Upper lobe of left lung (tissue), 6 donors: ENCODE measurements at regions not wholly inside any gene's neighbourhood (a gene's known extent, or its start where the extent isn't known, plus 50 kb on each side); places are given as distances from the start of the nearest gene placed in this dataset.

Experiments
- ATAC-seq, 2 donors: fragments of 200-7000 bp; cut with Tn5 transposase; one replicate each; pipeline ENCODE4 v1.9.1; 2022; ENCODE audit warnings: mild to moderate bottlenecking in 2 of 2, moderate library complexity in 2 of 2; ENCODE audit not compliant: low FRiP score in 2 of 2
- DNase-seq, 2 donors: peaks; one replicate each; pipeline ENCODE4 v3.0.0-alpha.2; 2019 to 2020
- H3K27ac ChIP-seq, 4 donors: fragments of 200-600 bp; sonication (generic); one replicate each; pipeline ENCODE4 v1.5.1; 2016 to 2019
- H3K27me3 ChIP-seq, 4 donors: fragments of 200-600 bp; sonication (generic); one replicate each; pipeline ENCODE4 v1.5.1; 2017 to 2019
- H3K36me3 ChIP-seq, 4 donors: fragments of 200-600 bp; sonication (generic); one replicate each; pipeline ENCODE4 v1.5.1; 2016 to 2019
- H3K4me1 ChIP-seq, 4 donors: fragments of 200-600 bp; sonication (generic); one replicate each; pipeline ENCODE4 v1.5.1; 2018 to 2019
- H3K4me3 ChIP-seq, 4 donors: fragments of 200-600 bp; sonication (generic); one replicate each; pipeline ENCODE4 v1.5.1; 2017 to 2019; ENCODE audit warnings: mild to moderate bottlenecking in 2 of 4, moderate library complexity in 1 of 4
- H3K9me3 ChIP-seq, 4 donors: fragments of 200-600 bp; sonication (generic); one replicate each; pipeline ENCODE4 v1.5.1; 2018 to 2019
- CTCF ChIP-seq, 6 experiments: fragments of 450-650 bp in 4 of 6; fragments of 200-600 bp in 2 of 6; sonication (generic) in 2 of 6; IDR thresholded peaks; one replicate each; pipeline ENCODE4 v1.5.1; 2016 to 2019; ENCODE audit warnings: antibody characterized with exemption in 6 of 6
- EP300 ChIP-seq, 4 donors: sonication (generic); formaldehyde crosslinking; IDR thresholded peaks; one replicate each; pipeline ENCODE4 v1.5.1; 2017; ENCODE audit warnings: antibody characterized with exemption in 4 of 4, control low read depth in 2 of 4
- POLR2A ChIP-seq, 4 donors: fragments of 450-650 bp; IDR thresholded peaks; one replicate each; pipeline ENCODE4 v1.5.1; 2016 to 2017; ENCODE audit warnings: antibody characterized with exemption in 4 of 4, mild to moderate bottlenecking in 2 of 4
- POLR2AphosphoS5 ChIP-seq, 2 donors: sonication (generic); formaldehyde crosslinking; IDR thresholded peaks; one replicate each; pipeline ENCODE4 v1.5.1; 2017; ENCODE audit warnings: antibody characterized with exemption in 2 of 2
- WGBS, 2 donors: methylation state at CpG; one replicate each; pipeline ENCODE4 v1.1.5; 2017 to 2018; 5-methylcytosine and 5-hydroxymethylcytosine counted together
- donor health status: DM: no; HTN: no; CAD: no; lungs with moderate emphysema.
- donor health status: DM: no; HTN: yes; CAD: no; lungs with severe emphysema.

- no peak for ATAC-seq
- WGBS, 2 donors, result 68 to 78% methylated on average over 2 of the region's 2 CpGs
Measured at GRCh38 chr3:176399193-176399592, 798.1 kb downstream of the TBL1XR1 start.

GRCh38 chr3:176395240-176395639 is 802.0 kb downstream of the TBL1XR1 start:
- DNase-seq (no peak), ATAC-seq (no peak)
- Histone ChIP-seq H3K27ac (no peak overlapping the region), H3K4me1 (no peaks in the 10 kb centered on the region), H3K27me3 (no peaks in the 10 kb centered on the region), H3K4me3 (no peak overlapping the region), H3K9me3 (no peaks in the 10 kb centered on the region), H3K36me3 (no peaks in the 10 kb centered on the region)
- TF ChIP-seq POLR2AphosphoS5 (IDR thresholded peaks at IDR 0.05) (no peak), CTCF (IDR thresholded peaks at IDR 0.05) (no peak), POLR2A (IDR thresholded peaks at IDR 0.05) (no peak), EP300 (IDR thresholded peaks at IDR 0.05) (no peak)
- WGBS, 2 donors, result 87 to 94% methylated on average over 2 of the region's 2 CpGs

More at GRCh38 chr3:176399193-176399592, 798.1 kb downstream of the TBL1XR1 start:
- TF ChIP-seq EP300 (IDR thresholded peaks at IDR 0.05) (no peak), POLR2AphosphoS5 (IDR thresholded peaks at IDR 0.05) (no peak), CTCF (IDR thresholded peaks at IDR 0.05) (no peak), POLR2A (IDR thresholded peaks at IDR 0.05) (no peak)
- no peaks in the 10 kb centered on the region for H3K36me3 ChIP-seq
- H3K27me3 ChIP-seq, result no peaks in the 10 kb centered on the region
- H3K4me3 ChIP-seq, result no peak overlapping the region
- no peak overlapping the region for H3K27ac ChIP-seq
- no peak for DNase-seq
- H3K9me3 ChIP-seq, result no peaks in the 10 kb centered on the region
- no peaks in the 10 kb centered on the region for H3K4me1 ChIP-seq

GRCh38 chr3:176378789-176379188 is 818.5 kb downstream of the TBL1XR1 start:
- no peak for ATAC-seq
- H3K4me1 ChIP-seq, result no peaks in the 10 kb centered on the region
- TF ChIP-seq POLR2A (IDR thresholded peaks at IDR 0.05) (no peak), EP300 (IDR thresholded peaks at IDR 0.05) (no peak)
- no peaks in the 10 kb centered on the region for H3K36me3 ChIP-seq
- 64 to 70% methylated on average over 2 of the region's 2 CpGs for WGBS, 2 donors
- no peaks in the 10 kb centered on the region for H3K27me3 ChIP-seq
- no peak overlapping the region for H3K4me3 ChIP-seq
- no peak for DNase-seq
- H3K9me3 ChIP-seq, result no peaks in the 10 kb centered on the region
- H3K27ac ChIP-seq, result no peak overlapping the region

- Histone ChIP-seq H3K9me3 (no peaks in the 10 kb centered on the region), H3K36me3 (no peaks in the 10 kb centered on the region), H3K27ac (no peak overlapping the region), H3K4me3 (no peak overlapping the region), H3K4me1 (no peaks in the 10 kb centered on the region), H3K27me3 (no peaks in the 10 kb centered on the region)
- ATAC-seq (no peak), DNase-seq (no peak)
- no peak for TF ChIP-seq POLR2A (IDR thresholded peaks at IDR 0.05)
- TF ChIP-seq POLR2AphosphoS5 (IDR thresholded peaks at IDR 0.05), result no peak
- TF ChIP-seq EP300 (IDR thresholded peaks at IDR 0.05), result no peak
- TF ChIP-seq CTCF (IDR thresholded peaks at IDR 0.05), result no peak
Measured at GRCh38 chr3:176376531-176376930, 820.8 kb downstream of the TBL1XR1 start.

GRCh38 chr3:176375519-176375918 is 821.8 kb downstream of the TBL1XR1 start:
- no peaks in the 10 kb centered on the region for H3K9me3 ChIP-seq
- H3K4me3 ChIP-seq, result no peak overlapping the region
- ATAC-seq (no peak), DNase-seq (no peak)
- no peak overlapping the region for H3K27ac ChIP-seq
- TF ChIP-seq EP300 (IDR thresholded peaks at IDR 0.05), result no peak
- TF ChIP-seq POLR2AphosphoS5 (IDR thresholded peaks at IDR 0.05), result no peak
- no peak for TF ChIP-seq POLR2A (IDR thresholded peaks at IDR 0.05)
- TF ChIP-seq CTCF (IDR thresholded peaks at IDR 0.05), result no peak
- H3K4me1 ChIP-seq, result no peaks in the 10 kb centered on the region
- H3K36me3 ChIP-seq, result no peaks in the 10 kb centered on the region
- H3K27me3 ChIP-seq, result no peaks in the 10 kb centered on the region
- 82 to 94% methylated on average over 1 of the region's 1 CpG for WGBS, 2 donors
